Kidney (tissue), 13 donors: ENCODE measurements at regions not wholly inside any gene's neighbourhood (a gene's known extent, or its start where the extent isn't known, plus 50 kb on each side); places are given as distances from the start of the nearest gene placed in this dataset.

ENCODE experiments used
- DNase-seq, 5 donors: peaks; one replicate each; pipeline ENCODE4 v3.0.0-alpha.2; 2013 to 2020
- FAIRE-seq: peaks from 2 replicates; lab custom pipeline; 2012; peaks lifted over from hg19 to GRCh38; lab: Jason Lieb, UNC
- H3K27ac ChIP-seq, 2 donors: one replicate each; pipeline ENCODE4 v1.7.0; 2013; ENCODE audit warnings: low read depth in 2 of 2, low read length in 2 of 2, inconsistent platforms in 1 of 2
- H3K27me3 ChIP-seq: one replicate; pipeline ENCODE4 v1.7.1; 2013; ENCODE audit warnings: low read length, inconsistent platforms; ENCODE audit not compliant: control insufficient read depth, insufficient read depth
- H3K36me3 ChIP-seq, 3 donors: one replicate each; pipeline versions ENCODE4 v1.7.0 to v1.7.1; 2013; ENCODE audit warnings: low read length in 3 of 3, control low read depth in 1 of 3, inconsistent platforms in 1 of 3; ENCODE audit not compliant: insufficient read depth in 3 of 3, control insufficient read depth in 2 of 3
- H3K4me1 ChIP-seq, 3 donors: one replicate each; pipeline versions ENCODE4 v1.7.0 to v1.7.1; 2013; ENCODE audit warnings: low read length in 3 of 3, inconsistent platforms in 1 of 3, low read depth in 1 of 3; ENCODE audit not compliant: control insufficient read depth in 2 of 3, insufficient read depth in 2 of 3
- H3K4me3 ChIP-seq, 3 donors: one replicate each; pipeline versions ENCODE4 v1.7.0 to v1.8.1; 2013; ENCODE audit warnings: low read length in 3 of 3, control low read depth in 1 of 3, inconsistent platforms in 1 of 3
- H3K9ac ChIP-seq, 3 donors: one replicate each; pipeline versions ENCODE4 v1.7.0 to v1.7.1; 2013; ENCODE audit warnings: low read length in 3 of 3, control low read depth in 1 of 3, inconsistent platforms in 1 of 3
- H3K9me3 ChIP-seq, 3 donors: one replicate each; pipeline versions ENCODE4 v1.7.0 to v1.7.1; 2013; ENCODE audit warnings: low read length in 3 of 3, control low read depth in 1 of 3, inconsistent platforms in 1 of 3; ENCODE audit not compliant: control insufficient read depth in 2 of 3, insufficient read depth in 1 of 3
- CTCF ChIP-seq: IDR thresholded peaks from 3 replicates; pipeline ENCODE4 v1.5.1; 2012; ENCODE audit warnings: mild to moderate bottlenecking, moderate library complexity, borderline replicate concordance; ENCODE audit not compliant: insufficient read depth; ENCODE audit errors: extremely low read depth
- intact Hi-C: fragments of 100-400 bp; cut with DNase I; formaldehyde crosslinking; loops from one replicate; pipeline ENCODE4 v1.11.1; 2022
- donor health status: control.
- donor health status: control.
- donor health status: control.
- donor health status: control.
- donor health status: control.
- donor health status: DM: yes; HTN: yes; CAD: no.
- donor health status: Normal renal cell carcinoma (clear cell type).

DNA sequence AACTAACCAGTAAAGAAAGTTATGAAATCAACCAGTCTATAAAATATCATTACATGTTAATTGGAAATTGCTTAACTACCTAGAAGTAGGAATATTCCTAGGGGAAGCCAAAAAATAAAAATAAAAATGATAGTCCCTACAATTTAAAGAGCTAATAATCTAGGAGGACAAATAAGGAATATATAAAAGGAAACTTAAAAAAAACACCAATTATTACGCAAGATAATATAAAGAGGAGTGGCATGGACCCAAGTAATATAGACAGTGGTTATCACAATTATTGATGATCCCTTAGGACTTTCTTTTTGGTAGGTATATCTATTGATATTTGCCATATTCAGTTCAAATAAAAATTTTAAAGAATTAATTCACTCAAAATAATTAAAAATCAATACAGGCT is 498.7 kb downstream of the SOX5 start:
- Histone ChIP-seq H3K27ac (no peak overlapping the region), H3K9me3 (no peaks in the 10 kb centered on the region), H3K4me1 (no peaks in the 10 kb centered on the region), H3K4me3 (no peak overlapping the region), H3K9ac (no peak overlapping the region), H3K36me3 (no peaks in the 10 kb centered on the region), H3K27me3 (no peaks in the 10 kb centered on the region)
- TF ChIP-seq CTCF: no peak
- FAIRE-seq (no peak), DNase-seq (no peak)
- intact Hi-C loops: no loop called here

DNA sequence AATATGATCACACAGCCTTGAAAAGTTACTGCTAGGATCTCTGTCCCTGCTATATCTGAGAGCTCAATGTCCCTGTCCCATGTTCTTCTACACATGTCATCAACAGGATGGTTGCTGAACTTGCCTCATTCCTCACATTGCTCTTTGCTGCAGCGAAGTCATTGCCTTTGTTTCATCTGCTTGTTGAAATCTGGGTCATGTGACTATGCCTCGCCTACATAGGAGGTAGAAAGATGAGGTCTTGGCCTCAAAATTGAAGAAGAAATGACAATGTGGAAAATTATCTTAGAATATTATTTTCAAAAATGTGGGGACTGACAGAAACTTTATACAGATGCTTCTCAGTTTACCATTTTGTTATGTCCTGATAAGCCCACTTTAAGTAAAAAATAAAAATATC is 494.2 kb downstream of the SOX5 start:
- Histone ChIP-seq H3K27me3 (no peaks in the 10 kb centered on the region), H3K27ac (no peak overlapping the region), H3K36me3 (no peaks in the 10 kb centered on the region), H3K4me3 (no peak overlapping the region), H3K9me3 (no peaks in the 10 kb centered on the region), H3K9ac (no peak overlapping the region), H3K4me1 (no peaks in the 10 kb centered on the region)
- DNase-seq (no peak), FAIRE-seq (no peak)
- TF ChIP-seq CTCF: no peak
- intact Hi-C loops: no loop called here

GRCh38 chr12:23458640-23459039 is 490.8 kb downstream of the SOX5 start:
- Histone ChIP-seq H3K4me1 (no peaks in the 10 kb centered on the region), H3K27me3 (no peaks in the 10 kb centered on the region), H3K9me3 (peaks cover 0 to 4% (median 0%) of the 10 kb centered on the region in 3 donors), H3K4me3 (no peak overlapping the region), H3K9ac (no peak overlapping the region), H3K27ac (no peak overlapping the region), H3K36me3 (no peaks in the 10 kb centered on the region)
- DNase-seq (no peak), FAIRE-seq (no peak)
- intact Hi-C loops: no loop called here
- TF ChIP-seq CTCF: no peak

DNA sequence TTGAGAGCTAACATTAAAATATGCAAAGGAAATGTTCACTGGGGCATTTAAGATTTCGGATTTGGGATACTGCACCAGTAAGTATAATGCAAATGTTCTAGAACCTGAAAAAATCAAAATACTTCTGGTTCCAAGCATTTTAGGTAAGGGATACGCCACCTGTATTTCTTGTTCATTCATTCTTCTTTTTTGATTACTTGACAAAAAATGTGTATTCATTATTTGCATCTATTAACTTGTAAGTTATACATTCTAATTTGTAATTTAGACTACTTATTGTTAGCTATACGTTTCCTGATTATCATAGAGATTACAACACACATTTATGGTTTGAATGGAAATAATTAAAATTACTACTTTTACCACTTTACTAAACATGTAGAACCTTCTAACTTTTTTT is 486.9 kb downstream of the SOX5 start:
- TF ChIP-seq CTCF: no peak
- Histone ChIP-seq H3K36me3 (no peaks in the 10 kb centered on the region), H3K27me3 (no peaks in the 10 kb centered on the region), H3K9ac (no peak overlapping the region), H3K9me3 (peaks cover 0 to 9% (median 0%) of the 10 kb centered on the region in 3 donors), H3K27ac (no peak overlapping the region), H3K4me1 (no peaks in the 10 kb centered on the region), H3K4me3 (no peak overlapping the region)
- FAIRE-seq (no peak), DNase-seq (no peak)
- intact Hi-C loops: no loop called here
